ENCODE measurements at regions not wholly inside any gene's neighbourhood (a gene's known extent, or its start where the extent isn't known, plus 50 kb on each side); places are given as distances from the start of the nearest gene placed in this dataset.

DNA sequence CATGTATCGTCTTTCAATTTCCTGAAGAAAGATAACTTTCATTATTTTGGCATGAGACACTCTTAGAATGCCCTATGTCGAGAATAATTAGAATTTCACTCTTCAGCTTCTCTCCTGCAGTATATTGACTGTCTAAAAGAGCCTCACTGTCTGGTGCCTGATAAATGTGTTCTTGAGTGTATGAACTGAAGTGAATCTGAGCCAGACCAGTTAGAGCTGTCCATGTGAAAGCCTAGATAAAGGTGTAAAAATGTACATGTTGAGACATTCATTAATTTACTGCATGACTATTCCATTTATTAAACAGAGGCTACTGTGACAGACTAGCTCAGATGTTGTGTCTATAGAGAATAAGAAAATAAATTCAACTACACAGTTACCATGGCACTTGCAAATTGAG is 283.2 kb downstream of the PCDH18 start:
- no peak for DNase-seq
- no peak overlapping the region for H3K27ac ChIP-seq
- intact Hi-C loops (cut with DNase I), result no loop called here
- H3K4me1 ChIP-seq, result no peaks in the 10 kb centered on the region
- H3K36me3 ChIP-seq, result no peaks in the 10 kb centered on the region
- no peak overlapping the region for H3K4me3 ChIP-seq
- no peak for ATAC-seq
- no peak for TF ChIP-seq POLR2A (IDR thresholded peaks at IDR 0.05)
- TF ChIP-seq, protein P1, sequence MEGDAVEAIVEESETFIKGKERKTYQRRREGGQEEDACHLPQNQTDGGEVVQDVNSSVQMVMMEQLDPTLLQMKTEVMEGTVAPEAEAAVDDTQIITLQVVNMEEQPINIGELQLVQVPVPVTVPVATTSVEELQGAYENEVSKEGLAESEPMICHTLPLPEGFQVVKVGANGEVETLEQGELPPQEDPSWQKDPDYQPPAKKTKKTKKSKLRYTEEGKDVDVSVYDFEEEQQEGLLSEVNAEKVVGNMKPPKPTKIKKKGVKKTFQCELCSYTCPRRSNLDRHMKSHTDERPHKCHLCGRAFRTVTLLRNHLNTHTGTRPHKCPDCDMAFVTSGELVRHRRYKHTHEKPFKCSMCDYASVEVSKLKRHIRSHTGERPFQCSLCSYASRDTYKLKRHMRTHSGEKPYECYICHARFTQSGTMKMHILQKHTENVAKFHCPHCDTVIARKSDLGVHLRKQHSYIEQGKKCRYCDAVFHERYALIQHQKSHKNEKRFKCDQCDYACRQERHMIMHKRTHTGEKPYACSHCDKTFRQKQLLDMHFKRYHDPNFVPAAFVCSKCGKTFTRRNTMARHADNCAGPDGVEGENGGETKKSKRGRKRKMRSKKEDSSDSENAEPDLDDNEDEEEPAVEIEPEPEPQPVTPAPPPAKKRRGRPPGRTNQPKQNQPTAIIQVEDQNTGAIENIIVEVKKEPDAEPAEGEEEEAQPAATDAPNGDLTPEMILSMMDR (IDR thresholded peaks at IDR 0.05), result no peak
- 40% methylated on average over 2 of the region's 2 CpGs for WGBS (ENCODE audit: insufficient coverage, low coverage, low lambda C conversion rate, missing lambda C conversion rate)
- H3K9me3 ChIP-seq, result no peaks in the 10 kb centered on the region
- no peaks in the 10 kb centered on the region for H3K27me3 ChIP-seq

- no peak for DNase-seq
- no peaks in the 10 kb centered on the region for H3K9me3 ChIP-seq
- ATAC-seq, result no peak
- no peaks in the 10 kb centered on the region for H3K36me3 ChIP-seq
- intact Hi-C loops (cut with DNase I), result no loop called here
- no peak for TF ChIP-seq POLR2A (IDR thresholded peaks at IDR 0.05)
- TF ChIP-seq, protein P1 (IDR thresholded peaks at IDR 0.05), result no peak
- H3K27me3 ChIP-seq, result no peaks in the 10 kb centered on the region
- H3K4me1 ChIP-seq, result no peaks in the 10 kb centered on the region
- 18% methylated on average over 3 of the region's 6 CpGs for WGBS (ENCODE audit: insufficient coverage, low coverage, low lambda C conversion rate, missing lambda C conversion rate)
- H3K27ac ChIP-seq, result no peak overlapping the region
- no peak overlapping the region for H3K4me3 ChIP-seq
These were observed 293.7 kb downstream of the PCDH18 start for GRCh38 chr4:137238456-137239162.

GRCh38 chr4:137226900-137227299 is 305.4 kb downstream of the PCDH18 start:
- no peaks in the 10 kb centered on the region for H3K36me3 ChIP-seq
- no peak overlapping the region for H3K4me3 ChIP-seq
- TF ChIP-seq, protein P1 (IDR thresholded peaks at IDR 0.05), result no peak
- TF ChIP-seq POLR2A (IDR thresholded peaks at IDR 0.05), result no peak
- no peak overlapping the region for H3K27ac ChIP-seq
- ATAC-seq, result no peak
- no peak for DNase-seq
- H3K9me3 ChIP-seq, result no peaks in the 10 kb centered on the region
- no peaks in the 10 kb centered on the region for H3K27me3 ChIP-seq
- intact Hi-C loops (cut with DNase I), result no loop called here
- H3K4me1 ChIP-seq, result no peaks in the 10 kb centered on the region
- WGBS (ENCODE audit: insufficient coverage, low coverage, low lambda C conversion rate, missing lambda C conversion rate), result 41% methylated on average over 2 of the region's 2 CpGs

DNA sequence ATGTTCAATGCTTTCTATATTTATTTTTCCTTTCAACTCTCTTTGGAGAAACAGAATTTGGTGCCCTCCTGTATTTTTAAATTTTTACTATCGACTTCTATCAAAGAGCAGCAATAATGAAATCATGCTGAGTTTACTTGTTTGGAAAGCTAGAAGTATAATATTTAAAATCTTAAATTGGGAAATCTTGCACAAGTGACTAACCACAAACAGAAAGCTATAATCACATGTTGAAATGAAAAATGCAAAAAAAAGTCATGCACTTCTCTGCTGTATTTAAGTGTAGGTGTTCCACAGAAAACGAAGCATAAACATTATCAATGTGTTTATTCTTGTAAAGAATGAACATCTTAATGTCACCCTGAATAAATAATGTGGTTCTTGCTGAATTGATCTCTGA is 306.1 kb downstream of the PCDH18 start:
- H3K27ac ChIP-seq, result no peak overlapping the region
- TF ChIP-seq, protein P1 (IDR thresholded peaks at IDR 0.05), result no peak
- TF ChIP-seq POLR2A (IDR thresholded peaks at IDR 0.05), result no peak
- intact Hi-C loops (cut with DNase I), result no loop called here
- ATAC-seq, result no peak
- no peaks in the 10 kb centered on the region for H3K36me3 ChIP-seq
- no peak overlapping the region for H3K4me3 ChIP-seq
- WGBS (ENCODE audit: insufficient coverage, low coverage, low lambda C conversion rate, missing lambda C conversion rate), result 39% methylated on average over 2 of the region's 2 CpGs
- no peak for DNase-seq
- no peaks in the 10 kb centered on the region for H3K27me3 ChIP-seq
- no peaks in the 10 kb centered on the region for H3K4me1 ChIP-seq
- H3K9me3 ChIP-seq, result no peaks in the 10 kb centered on the region
